NT2/D1 (cell line): ENCODE measurements at regions not wholly inside any gene's neighbourhood (a gene's known extent, or its start where the extent isn't known, plus 50 kb on each side); places are given as distances from the start of the nearest gene placed in this dataset.

ENCODE experiments used
- YY1 ChIP-seq: IDR thresholded peaks from 2 replicates; pipeline ENCODE4 v1.6.1; 2011; ENCODE audit not compliant: insufficient read length, insufficient read depth
- ZNF274 ChIP-seq: IDR thresholded peaks from 2 replicates; pipeline ENCODE4 v1.6.1; 2011; ENCODE audit warnings: mild to moderate bottlenecking, low read depth, low read length

DNA sequence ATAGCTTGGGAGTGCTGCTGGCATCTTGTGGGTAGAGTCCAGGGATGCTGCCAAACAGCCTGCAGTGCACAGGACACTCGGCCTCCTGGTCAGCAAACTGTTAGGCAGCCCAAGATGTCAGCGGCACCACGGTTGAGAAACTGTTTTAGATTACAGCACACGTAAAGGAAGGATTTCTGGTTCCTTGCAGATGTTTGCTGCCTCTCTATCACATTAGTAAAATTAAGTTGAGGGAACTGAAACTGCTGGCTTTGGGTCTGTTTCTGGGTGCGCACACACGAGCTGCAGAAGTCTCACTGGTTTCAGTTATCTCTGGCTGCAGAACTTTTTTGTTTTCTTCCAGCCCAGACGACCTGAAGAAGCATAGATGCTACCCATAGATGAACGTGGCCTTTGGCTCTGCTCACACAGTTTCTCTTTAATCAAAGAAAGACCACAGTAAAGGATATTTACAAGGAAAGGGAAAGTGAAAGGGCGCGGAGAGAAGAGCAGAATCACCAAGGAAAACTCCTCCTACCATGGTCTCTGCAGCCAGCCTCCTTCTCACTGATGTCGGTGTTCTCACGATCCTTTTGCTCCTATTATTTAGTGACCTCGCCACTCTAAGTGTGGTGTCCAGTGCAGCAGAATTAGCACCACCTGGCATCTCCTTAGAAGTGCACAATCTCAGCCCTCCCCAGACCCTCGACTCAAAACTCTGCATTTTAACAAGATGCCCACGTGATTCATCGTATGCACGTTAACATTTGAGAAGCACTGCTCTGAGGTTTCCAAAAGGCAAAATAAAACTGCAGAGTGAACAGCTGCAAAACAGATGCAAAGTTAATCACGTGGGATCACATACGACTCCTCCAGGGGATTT lies 50.6 kb upstream of the AKAP13 start:
- TF ChIP-seq ZNF274 (no peak), YY1 (no peak)
